ENCODE measurements at regions not wholly inside any gene's neighbourhood (a gene's known extent, or its start where the extent isn't known, plus 50 kb on each side); places are given as distances from the start of the nearest gene placed in this dataset.

- no peak overlapping the region for H3K27ac ChIP-seq
- WGBS, 10 experiments, result 0 to 57% (median 10%) methylated on average over 1 to 2 of the region's 5 CpGs; no CpG with 5 or more reads in 6 of the 10 experiments
- in situ Hi-C loops (cut with MboI; ENCODE audit: low pct_unique_long_range_greater_than_20kb in 2 of 9, low sequenced_read_pairs in 9 of 9, unreplicated experiment in 9 of 9), result no loop called here
- peak; percentile 60 to 100 (median 89) for ATAC-seq (replicated peaks in 6 of 8)
- no peak overlapping the region for H3K4me3 ChIP-seq
- peaks cover 2 to 14% of the 10 kb centered on the region in 2 donors for H3K4me1 ChIP-seq (replicated peaks in 1 of 2)
Measured at GRCh38 chr11:11148104-11148509, 204.9 kb downstream of the CSNK2A3 start.

GRCh38 chr11:11146830-11147229, 206.2 kb downstream of the CSNK2A3 start:
- 60 to 100% (median 89%) methylated on average over 1 to 5 of the region's 5 CpGs; no CpG with 5 or more reads in 6 of the 10 experiments for WGBS, 10 experiments
- in situ Hi-C loops (cut with MboI; ENCODE audit: low pct_unique_long_range_greater_than_20kb in 2 of 9, low sequenced_read_pairs in 9 of 9, unreplicated experiment in 9 of 9), result no loop called here
- no peak overlapping the region for H3K27ac ChIP-seq
- peaks cover 2 to 10% of the 10 kb centered on the region in 2 donors for H3K4me1 ChIP-seq (replicated peaks in 1 of 2)
- no peak overlapping the region for H3K4me3 ChIP-seq
- ATAC-seq (replicated peaks in 6 of 8), result no peak

- H3K4me3 ChIP-seq, result no peak overlapping the region
- WGBS, 10 experiments, result 78 to 100% (median 88%) methylated on average over 2 to 6 of the region's 6 CpGs; no CpG with 5 or more reads in 4 of the 10 experiments
- no peak for ATAC-seq (replicated peaks in 6 of 8)
- H3K4me1 ChIP-seq (replicated peaks in 1 of 2), result peaks cover 2 to 10% of the 10 kb centered on the region in 2 donors
- H3K27ac ChIP-seq, result no peak overlapping the region
- in situ Hi-C loops (cut with MboI; ENCODE audit: low pct_unique_long_range_greater_than_20kb in 2 of 9, low sequenced_read_pairs in 9 of 9, unreplicated experiment in 9 of 9), result no loop called here
Measured at GRCh38 chr11:11143849-11144248, 209.2 kb downstream of the CSNK2A3 start.

- H3K27ac ChIP-seq, result no peak overlapping the region
- ATAC-seq (replicated peaks in 6 of 8), result peak in 2 of 8 experiments; percentile 29 to 40
- in situ Hi-C loops (cut with MboI; ENCODE audit: low pct_unique_long_range_greater_than_20kb in 2 of 9, low sequenced_read_pairs in 9 of 9, unreplicated experiment in 9 of 9), result no loop called here
- peaks cover 0 to 2% of the 10 kb centered on the region in 2 donors for H3K4me1 ChIP-seq (replicated peaks in 1 of 2)
- 7 to 90% (median 80%) methylated on average over 1 to 3 of the region's 4 CpGs; no CpG with 5 or more reads in 5 of the 10 experiments for WGBS, 10 experiments
- H3K4me3 ChIP-seq, result no peak overlapping the region
Measured at GRCh38 chr11:11142430-11142829, 210.6 kb downstream of the CSNK2A3 start.

- in situ Hi-C loops (cut with MboI; ENCODE audit: low pct_unique_long_range_greater_than_20kb in 2 of 9, low sequenced_read_pairs in 9 of 9, unreplicated experiment in 9 of 9), result no loop called here
- Histone ChIP-seq H3K4me1 (replicated peaks in 1 of 2) (peaks cover 0 to 2% of the 10 kb centered on the region in 2 donors), H3K27ac (no peak overlapping the region), H3K4me3 (no peak overlapping the region)
- WGBS, 10 experiments, result 0 to 100% (median 85%) methylated on average over 1 of the region's 1 CpG; no CpG with 5 or more reads in 2 of the 10 experiments
- no peak for ATAC-seq (replicated peaks in 6 of 8)
Measured at GRCh38 chr11:11141065-11141464, 212.0 kb downstream of the CSNK2A3 start.

GRCh38 chr11:11140510-11140909, 212.5 kb downstream of the CSNK2A3 start:
- no peak overlapping the region for H3K27ac ChIP-seq
- ATAC-seq (replicated peaks in 6 of 8), result no peak
- in situ Hi-C loops (cut with MboI; ENCODE audit: low pct_unique_long_range_greater_than_20kb in 2 of 9, low sequenced_read_pairs in 9 of 9, unreplicated experiment in 9 of 9), result no loop called here

GRCh38 chr11:11137339-11137738, 215.7 kb downstream of the CSNK2A3 start:
- 0 to 88% (median 42%) methylated on average over 1 of the region's 1 CpG; no CpG with 5 or more reads in 6 of the 10 experiments for WGBS, 10 experiments
- H3K4me3 ChIP-seq, result no peak overlapping the region
- ATAC-seq (replicated peaks in 6 of 8), result no peak
- in situ Hi-C loops (cut with MboI; ENCODE audit: low pct_unique_long_range_greater_than_20kb in 2 of 9, low sequenced_read_pairs in 9 of 9, unreplicated experiment in 9 of 9), result no loop called here
- peaks cover 0 to 2% of the 10 kb centered on the region in 2 donors for H3K4me1 ChIP-seq (replicated peaks in 1 of 2)
- no peak overlapping the region for H3K27ac ChIP-seq

More at GRCh38 chr11:11140510-11140909, 212.5 kb downstream of the CSNK2A3 start:
- no peak overlapping the region for H3K4me3 ChIP-seq
- peaks cover 0 to 2% of the 10 kb centered on the region in 2 donors for H3K4me1 ChIP-seq (replicated peaks in 1 of 2)

GRCh38 chr11:11135820-11136476, 217.1 kb downstream of the CSNK2A3 start:
- Histone ChIP-seq H3K4me3 (no peak overlapping the region), H3K4me1 (replicated peaks in 1 of 2) (no peaks in the 10 kb centered on the region), H3K27ac (no peak overlapping the region)
- no peak for ATAC-seq (replicated peaks in 6 of 8)
- in situ Hi-C loops (cut with MboI; ENCODE audit: low pct_unique_long_range_greater_than_20kb in 2 of 9, low sequenced_read_pairs in 9 of 9, unreplicated experiment in 9 of 9), result no loop called here
- WGBS, 10 experiments, result 17 to 100% (median 88%) methylated on average over 1 to 2 of the region's 2 CpGs; no CpG with 5 or more reads in 1 of the 10 experiments

GRCh38 chr11:11129118-11129517, 223.9 kb downstream of the CSNK2A3 start:
- Histone ChIP-seq H3K27ac (no peak overlapping the region), H3K4me1 (replicated peaks in 1 of 2) (no peaks in the 10 kb centered on the region), H3K4me3 (no peak overlapping the region)
- in situ Hi-C loops (cut with MboI; ENCODE audit: low pct_unique_long_range_greater_than_20kb in 2 of 9, low sequenced_read_pairs in 9 of 9, unreplicated experiment in 9 of 9), result no loop called here
- ATAC-seq (replicated peaks in 6 of 8), result no peak
- 38 to 100% (median 86%) methylated on average over 1 of the region's 1 CpG; no CpG with 5 or more reads in 1 of the 10 experiments for WGBS, 10 experiments

- no peak for ATAC-seq (replicated peaks in 6 of 8)
- in situ Hi-C loops (cut with MboI; ENCODE audit: low pct_unique_long_range_greater_than_20kb in 2 of 9, low sequenced_read_pairs in 9 of 9, unreplicated experiment in 9 of 9), result no loop called here
- WGBS, 10 experiments, result 0 to 74% (median 55%) methylated on average over 2 of the region's 2 CpGs; no CpG with 5 or more reads in 2 of the 10 experiments
- Histone ChIP-seq H3K4me1 (replicated peaks in 1 of 2) (no peaks in the 10 kb centered on the region), H3K4me3 (no peak overlapping the region), H3K27ac (no peak overlapping the region)
Measured at GRCh38 chr11:11125618-11126017, 227.4 kb downstream of the CSNK2A3 start.

- ATAC-seq (replicated peaks in 6 of 8), result peak in 4 of 8 experiments; percentile 20 to 99 (median 96)
- Histone ChIP-seq H3K4me3 (no peak overlapping the region), H3K4me1 (replicated peaks in 1 of 2) (no peaks in the 10 kb centered on the region), H3K27ac (no peak overlapping the region)
- in situ Hi-C loops (cut with MboI; ENCODE audit: low pct_unique_long_range_greater_than_20kb in 2 of 9, low sequenced_read_pairs in 9 of 9, unreplicated experiment in 9 of 9), result no loop called here
- WGBS, 10 experiments, result 0 to 100% (median 71%) methylated on average over 1 of the region's 1 CpG; no CpG with 5 or more reads in 5 of the 10 experiments
Measured at GRCh38 chr11:11122749-11123148, 230.3 kb downstream of the CSNK2A3 start.

- WGBS, 10 experiments, result 0 to 100% (median 67%) methylated on average over 1 of the region's 1 CpG; no CpG with 5 or more reads in 5 of the 10 experiments
- no peak overlapping the region for H3K4me3 ChIP-seq
- H3K27ac ChIP-seq, result no peak overlapping the region
- in situ Hi-C loops (cut with MboI; ENCODE audit: low pct_unique_long_range_greater_than_20kb in 2 of 9, low sequenced_read_pairs in 9 of 9, unreplicated experiment in 9 of 9), result no loop called here
- peak in 1 of 8 experiments; percentile 11 for ATAC-seq (replicated peaks in 6 of 8)
- H3K4me1 ChIP-seq (replicated peaks in 1 of 2), result no peaks in the 10 kb centered on the region
Measured at GRCh38 chr11:11119917-11120316, 233.1 kb downstream of the CSNK2A3 start.

- no peaks in the 10 kb centered on the region for H3K4me1 ChIP-seq (replicated peaks in 1 of 2)
- in situ Hi-C loops (cut with MboI; ENCODE audit: low pct_unique_long_range_greater_than_20kb in 2 of 9, low sequenced_read_pairs in 9 of 9, unreplicated experiment in 9 of 9), result no loop called here
- no peak overlapping the region for H3K27ac ChIP-seq
- ATAC-seq (replicated peaks in 6 of 8), result no peak
- 44 to 100% (median 92%) methylated on average over 1 to 3 of the region's 3 CpGs for WGBS, 10 experiments
- H3K4me3 ChIP-seq, result no peak overlapping the region
Measured at GRCh38 chr11:11117730-11118129, 235.3 kb downstream of the CSNK2A3 start.

GRCh38 chr11:11115475-11115874, 237.6 kb downstream of the CSNK2A3 start:
- Histone ChIP-seq H3K4me3 (no peak overlapping the region), H3K27ac (no peak overlapping the region), H3K4me1 (replicated peaks in 1 of 2) (no peaks in the 10 kb centered on the region)
- ATAC-seq (replicated peaks in 6 of 8), result no peak
- 54 to 95% (median 79%) methylated on average over 2 to 3 of the region's 3 CpGs for WGBS, 10 experiments
- in situ Hi-C loops (cut with MboI; ENCODE audit: low pct_unique_long_range_greater_than_20kb in 2 of 9, low sequenced_read_pairs in 9 of 9, unreplicated experiment in 9 of 9), result no loop called here
